ENCODE measurements at regions not wholly inside any gene's neighbourhood (a gene's known extent, or its start where the extent isn't known, plus 50 kb on each side); places are given as distances from the start of the nearest gene placed in this dataset.
"Not testable (repeated sequence)": the region's sequence is repeated elsewhere in the genome, so short reads cannot be mapped to it uniquely, and the experiment has no call there.

DNA sequence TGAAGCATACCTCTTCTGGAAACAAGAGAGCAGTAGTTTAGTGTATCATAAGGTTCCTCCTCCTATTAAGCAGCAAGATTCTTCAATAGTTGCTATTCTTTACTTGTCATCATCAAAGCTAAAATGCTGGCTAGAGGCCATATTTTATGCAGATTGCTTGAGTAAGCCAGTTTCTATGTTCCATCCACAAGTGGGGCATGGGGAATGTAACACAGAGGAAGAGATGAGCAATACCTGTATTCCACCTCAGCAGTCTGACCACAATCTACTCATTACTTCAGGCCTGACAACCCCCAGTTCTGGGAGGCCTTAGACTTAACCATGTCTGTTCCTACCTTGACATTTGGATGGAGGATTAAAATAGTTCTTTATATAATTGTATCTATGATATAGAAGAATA lies 423.6 kb downstream of the BTG1 start:
- intact Hi-C loops (cut with DNase I), result no loop called here
- H3K36me3 ChIP-seq, result no peaks in the 10 kb centered on the region
- no peaks in the 10 kb centered on the region for H3K27me3 ChIP-seq
- TF ChIP-seq POLR2A (IDR thresholded peaks at IDR 0.05), result no peak
- TF ChIP-seq CTCF (IDR thresholded peaks at IDR 0.05), result no peak
- H3K9me3 ChIP-seq, result no peaks in the 10 kb centered on the region
- no peak overlapping the region for H3K4me3 ChIP-seq
- no peak overlapping the region for H3K27ac ChIP-seq
- DNase-seq (no peak), ATAC-seq (no peak)
- no peaks in the 10 kb centered on the region for H3K4me1 ChIP-seq

- DNase-seq (no peak), ATAC-seq (no peak)
- no peak overlapping the region for H3K27ac ChIP-seq
- no peaks in the 10 kb centered on the region for H3K4me1 ChIP-seq
- H3K4me3 ChIP-seq, result no peak overlapping the region
- WGBS (ENCODE audit: insufficient coverage, low coverage, low lambda C conversion rate, missing lambda C conversion rate), result 51% methylated on average over 3 of the region's 3 CpGs
- no peaks in the 10 kb centered on the region for H3K27me3 ChIP-seq
- TF ChIP-seq POLR2A (IDR thresholded peaks at IDR 0.05) (no peak), CTCF (IDR thresholded peaks at IDR 0.05) (no peak)
- no peaks in the 10 kb centered on the region for H3K9me3 ChIP-seq
- no peaks in the 10 kb centered on the region for H3K36me3 ChIP-seq
- intact Hi-C loops (cut with DNase I), result no loop called here
These were observed 424.6 kb downstream of the BTG1 start for GRCh38 chr12:91721023-91721422.

DNA sequence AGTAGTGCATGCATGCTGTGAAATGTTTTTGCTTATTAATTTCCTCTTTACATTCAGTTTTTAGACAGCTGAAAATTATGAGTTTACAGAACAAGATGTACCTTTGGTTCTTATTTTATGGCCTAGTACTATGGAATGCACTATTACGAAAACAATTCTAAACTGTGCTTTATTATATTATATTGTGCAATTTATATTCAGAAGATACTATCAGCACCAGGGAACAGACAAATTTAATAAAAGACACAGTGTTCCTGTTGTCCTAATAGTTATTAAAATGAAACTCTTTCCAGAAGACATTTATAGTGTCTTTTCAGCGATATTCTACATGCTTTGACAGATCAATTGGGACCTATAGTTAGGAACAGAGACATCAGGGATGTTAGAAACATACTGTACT lies 427.3 kb downstream of the BTG1 start:
- 85% methylated on average over 2 of the region's 2 CpGs for WGBS (ENCODE audit: insufficient coverage, low coverage, low lambda C conversion rate, missing lambda C conversion rate)

GRCh38 chr12:91717804-91718203 lies 427.8 kb downstream of the BTG1 start:
- H3K27me3 ChIP-seq, result no peaks in the 10 kb centered on the region
- ATAC-seq, result no peak
- intact Hi-C loops (cut with DNase I), result no loop called here
- H3K9me3 ChIP-seq, result no peaks in the 10 kb centered on the region
- DNase-seq, result no peak
- H3K4me3 ChIP-seq, result no peak overlapping the region
- H3K27ac ChIP-seq, result no peak overlapping the region
- 70% methylated on average over 3 of the region's 3 CpGs for WGBS (ENCODE audit: insufficient coverage, low coverage, low lambda C conversion rate, missing lambda C conversion rate)
- no peak for TF ChIP-seq POLR2A (IDR thresholded peaks at IDR 0.05)
- no peak for TF ChIP-seq CTCF (IDR thresholded peaks at IDR 0.05)
- no peaks in the 10 kb centered on the region for H3K4me1 ChIP-seq
- H3K36me3 ChIP-seq, result no peaks in the 10 kb centered on the region

More for the DNA sequence above, 427.3 kb downstream of the BTG1 start:
- no peaks in the 10 kb centered on the region for H3K27me3 ChIP-seq
- intact Hi-C loops (cut with DNase I), result no loop called here
- ATAC-seq (no peak), DNase-seq (no peak)
- H3K4me1 ChIP-seq, result no peaks in the 10 kb centered on the region
- no peak overlapping the region for H3K4me3 ChIP-seq
- no peak overlapping the region for H3K27ac ChIP-seq
- no peaks in the 10 kb centered on the region for H3K9me3 ChIP-seq
- TF ChIP-seq CTCF (IDR thresholded peaks at IDR 0.05) (no peak), POLR2A (IDR thresholded peaks at IDR 0.05) (no peak)
- no peaks in the 10 kb centered on the region for H3K36me3 ChIP-seq

GRCh38 chr12:91711925-91712324 lies 433.7 kb downstream of the BTG1 start:
- 15% methylated on average over 2 of the region's 2 CpGs for WGBS (ENCODE audit: insufficient coverage, low coverage, low lambda C conversion rate, missing lambda C conversion rate)
- peak in 2 of 4 donors; percentile 61 to 64 for ATAC-seq
- intact Hi-C loops (cut with DNase I); H3K27me3 ChIP-seq; H3K4me3 ChIP-seq; DNase-seq; H3K27ac ChIP-seq; H3K9me3 ChIP-seq; H3K36me3 ChIP-seq; H3K4me1 ChIP-seq: not testable (repeated sequence)

Data from right lobe of liver (tissue), 6 donors.